Liver (tissue), 8 donors: ENCODE measurements at regions not wholly inside any gene's neighbourhood (a gene's known extent, or its start where the extent isn't known, plus 50 kb on each side); places are given as distances from the start of the nearest gene placed in this dataset.

ENCODE experiments used
- DNase-seq: peaks from one replicate; pipeline ENCODE4 v3.0.0-alpha.2; 2017; ENCODE audit warnings: low spot score
- H3K27ac ChIP-seq, 2 donors: one replicate each; pipeline ENCODE4 v1.7.0; 2013; ENCODE audit warnings: inconsistent platforms in 2 of 2, low read length in 2 of 2, control low read depth in 1 of 2, low read depth in 1 of 2, mild to moderate bottlenecking in 1 of 2
- H3K27me3 ChIP-seq, 4 donors: one replicate each; pipeline versions ENCODE4 v1.6.1 to v1.7.0; 2013; ENCODE audit warnings: low read length in 3 of 4, inconsistent platforms in 1 of 4, mild to moderate bottlenecking in 1 of 4, moderate library complexity in 1 of 4; ENCODE audit not compliant: control insufficient read depth in 4 of 4, insufficient read depth in 4 of 4
- H3K36me3 ChIP-seq, 4 donors: one replicate each; pipeline versions ENCODE4 v1.6.1 to v1.7.0; 2013; ENCODE audit warnings: low read length in 3 of 4, mild to moderate bottlenecking in 3 of 4, low read depth in 1 of 4, moderate library complexity in 1 of 4; ENCODE audit not compliant: control insufficient read depth in 4 of 4, insufficient read depth in 3 of 4
- H3K4me1 ChIP-seq, 4 donors: one replicate each; pipeline versions ENCODE4 v1.6.1 to v1.7.0; 2013; ENCODE audit warnings: low read length in 3 of 4, mild to moderate bottlenecking in 3 of 4, moderate library complexity in 1 of 4; ENCODE audit not compliant: control insufficient read depth in 4 of 4, insufficient read depth in 4 of 4
- H3K4me3 ChIP-seq, 3 donors: one replicate each; pipeline versions ENCODE4 v1.6.1 to v1.7.0; 2013; ENCODE audit warnings: low read length in 3 of 3, control low read depth in 1 of 3, low read depth in 1 of 3, mild to moderate bottlenecking in 1 of 3
- H3K9ac ChIP-seq, 2 donors: one replicate each; pipeline ENCODE4 v1.7.0; 2013; ENCODE audit warnings: low read length in 2 of 2, mild to moderate bottlenecking in 2 of 2, moderate library complexity in 2 of 2, control low read depth in 1 of 2, low read depth in 1 of 2
- H3K9me3 ChIP-seq, 4 donors: one replicate each; pipeline versions ENCODE4 v1.6.1 to v1.7.0; 2013; ENCODE audit warnings: low read length in 3 of 4; ENCODE audit not compliant: control insufficient read depth in 4 of 4
- ATF3 ChIP-seq: IDR thresholded peaks from 2 replicates; pipeline ENCODE4 v1.6.1; 2016; ENCODE audit warnings: antibody characterized with exemption
- CTCF ChIP-seq: fragments of 150-350 bp; IDR thresholded peaks from 2 replicates; pipeline ENCODE4 v1.5.1; 2017; ENCODE audit warnings: improper control_type of control experiment, low read depth, low read length; ENCODE audit not compliant: missing input control
- EGR1 ChIP-seq, 2 donors: IDR thresholded peaks; 2 replicates each; pipeline ENCODE4 v1.6.1; 2016 to 2018; ENCODE audit warnings: antibody characterized with exemption in 2 of 2, low read depth in 2 of 2
- FOXA1 ChIP-seq: IDR thresholded peaks from 2 replicates; pipeline ENCODE4 v1.6.1; 2016; ENCODE audit warnings: antibody characterized with exemption
- FOXA2 ChIP-seq: IDR thresholded peaks from 2 replicates; pipeline ENCODE4 v1.6.1; 2016; ENCODE audit warnings: antibody characterized with exemption
- GABPA ChIP-seq, 2 donors: IDR thresholded peaks in 1 of 2; conservative IDR thresholded peaks in 1 of 2; 2 replicates each; pipeline ENCODE4 v1.6.1; 2016; ENCODE audit warnings: antibody characterized with exemption in 2 of 2, mild to moderate bottlenecking in 1 of 2, moderate library complexity in 1 of 2
- HNF4A ChIP-seq, 2 donors: conservative IDR thresholded peaks; 2 replicates each; pipeline ENCODE4 v1.6.1; 2016; ENCODE audit warnings: antibody characterized with exemption in 2 of 2, mild to moderate bottlenecking in 2 of 2
- HNF4G ChIP-seq: IDR thresholded peaks from 2 replicates; pipeline ENCODE4 v1.6.1; 2016; ENCODE audit warnings: antibody characterized with exemption
- JUND ChIP-seq, 2 donors: IDR thresholded peaks; 2 replicates each; pipeline ENCODE4 v1.6.1; 2016; ENCODE audit warnings: antibody characterized with exemption in 2 of 2
- RAD21 ChIP-seq, 2 donors: IDR thresholded peaks; 2 replicates each; pipeline ENCODE4 v1.6.1; 2016; ENCODE audit warnings: antibody characterized with exemption in 2 of 2, mild to moderate bottlenecking in 2 of 2
- REST ChIP-seq: IDR thresholded peaks from 2 replicates; pipeline ENCODE4 v1.6.1; 2016; ENCODE audit warnings: antibody characterized with exemption, mild to moderate bottlenecking
- RXRA ChIP-seq, 2 donors: IDR thresholded peaks; 2 replicates each; pipeline ENCODE4 v1.6.1; 2017 to 2018; ENCODE audit warnings: antibody characterized with exemption in 2 of 2, mild to moderate bottlenecking in 1 of 2
- SP1 ChIP-seq: IDR thresholded peaks from 2 replicates; pipeline ENCODE4 v1.6.1; 2018; ENCODE audit warnings: antibody characterized with exemption, mild to moderate bottlenecking
- TAF1 ChIP-seq: conservative IDR thresholded peaks from 2 replicates; pipeline ENCODE4 v1.6.1; 2016; ENCODE audit warnings: antibody characterized with exemption, mild to moderate bottlenecking
- YY1 ChIP-seq: IDR thresholded peaks from 2 replicates; pipeline ENCODE4 v1.6.1; 2016; ENCODE audit warnings: antibody characterized with exemption, mild to moderate bottlenecking
- ZBTB33 ChIP-seq: IDR thresholded peaks from 2 replicates; pipeline ENCODE4 v1.6.1; 2016; ENCODE audit warnings: antibody characterized with exemption
- WGBS: extraction: QIAGEN DNeasy Blood & Tissue Kit; methylation state at CpG from one replicate; pipeline ENCODE4 v1.1.7; 2013; 5-methylcytosine and 5-hydroxymethylcytosine counted together
- TF ChIP-seq, protein P1 (sequence below): IDR thresholded peaks from 2 replicates; pipeline ENCODE4 v1.6.1; 2016; ENCODE audit warnings: antibody characterized with exemption
- donor health status: healthy.
- donor health status: healthy.
- donor health status: healthy.
- donor health status: healthy.
- donor health status: healthy.

GRCh38 chr4:181739031-181739430 is 504.2 kb upstream of the TENM3 start:
- Histone ChIP-seq H3K4me1 (no peaks in the 10 kb centered on the region), H3K9me3 (no peaks in the 10 kb centered on the region), H3K9ac (no peak overlapping the region), H3K4me3 (no peak overlapping the region), H3K27me3 (no peaks in the 10 kb centered on the region), H3K36me3 (no peaks in the 10 kb centered on the region), H3K27ac (no peak overlapping the region)
- WGBS = 70% methylated on average over 6 of the region's 6 CpGs
- DNase-seq = no peak
- TF ChIP-seq FOXA2 = no peak
- TF ChIP-seq RXRA (IDR thresholded peaks at IDR 0.05) = no peak
- no peak for TF ChIP-seq CTCF
- TF ChIP-seq HNF4G = no peak
- TF ChIP-seq JUND (IDR thresholded peaks at IDR 0.05) = no peak
- TF ChIP-seq GABPA (IDR thresholded peaks at IDR 0.05 in 1 of 2, conservative IDR thresholded peaks at IDR 0.05 in 1 of 2) = no peak
- TF ChIP-seq ZBTB33 = no peak
- TF ChIP-seq RAD21 (IDR thresholded peaks at IDR 0.05) = no peak
- TF ChIP-seq, protein P1, sequence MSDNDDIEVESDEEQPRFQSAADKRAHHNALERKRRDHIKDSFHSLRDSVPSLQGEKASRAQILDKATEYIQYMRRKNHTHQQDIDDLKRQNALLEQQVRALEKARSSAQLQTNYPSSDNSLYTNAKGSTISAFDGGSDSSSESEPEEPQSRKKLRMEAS = no peak
- TF ChIP-seq YY1 = no peak
- TF ChIP-seq FOXA1 = no peak
- no peak for TF ChIP-seq HNF4A (conservative IDR thresholded peaks at IDR 0.05)
- no peak for TF ChIP-seq EGR1 (IDR thresholded peaks at IDR 0.05; ENCODE audit: low read depth in 2 of 2)
- TF ChIP-seq ATF3 = no peak
- TF ChIP-seq TAF1 = no peak

DNA sequence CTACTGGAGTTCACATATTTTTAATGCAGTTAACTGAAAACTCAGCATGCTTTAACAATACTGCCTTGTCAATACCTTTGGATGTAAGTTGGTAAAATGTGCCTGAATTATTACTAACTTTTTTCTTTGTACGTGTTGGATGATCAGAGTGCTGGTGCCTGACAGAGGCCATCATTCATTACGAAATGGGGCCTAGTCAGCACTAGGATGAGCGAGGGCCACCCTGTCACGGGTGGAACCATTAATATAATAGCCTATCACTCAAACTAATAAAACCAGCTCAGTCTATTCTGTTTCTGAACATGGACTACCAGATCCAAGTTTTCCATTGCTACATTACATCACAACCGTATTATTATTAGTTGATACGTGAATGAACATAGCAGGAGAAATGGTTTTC is 501.7 kb upstream of the TENM3 start:
- Histone ChIP-seq H3K27me3 (no peaks in the 10 kb centered on the region), H3K36me3 (no peaks in the 10 kb centered on the region), H3K4me1 (no peaks in the 10 kb centered on the region), H3K27ac (no peak overlapping the region), H3K9me3 (no peaks in the 10 kb centered on the region), H3K4me3 (no peak overlapping the region), H3K9ac (no peak overlapping the region)
- TF ChIP-seq FOXA1 = no peak
- no peak for TF ChIP-seq HNF4G
- TF ChIP-seq REST = no peak
- no peak for TF ChIP-seq SP1
- TF ChIP-seq GABPA (IDR thresholded peaks at IDR 0.05 in 1 of 2, conservative IDR thresholded peaks at IDR 0.05 in 1 of 2) = no peak
- TF ChIP-seq TAF1 = no peak
- no peak for TF ChIP-seq CTCF
- no peak for TF ChIP-seq ZBTB33
- TF ChIP-seq, protein P1 = no peak
- no peak for TF ChIP-seq HNF4A (conservative IDR thresholded peaks at IDR 0.05)
- no peak for TF ChIP-seq JUND (IDR thresholded peaks at IDR 0.05)
- no peak for TF ChIP-seq ATF3
- DNase-seq = no peak
- WGBS = 83% methylated on average over 6 of the region's 6 CpGs
